ENCODE measurements at regions not wholly inside any gene's neighbourhood (a gene's known extent, or its start where the extent isn't known, plus 50 kb on each side); places are given as distances from the start of the nearest gene placed in this dataset.

GRCh38 chr6:159620947-159621346, 72.1 kb downstream of the SOD2 start:
- DNase-seq (ENCODE audit: low spot score) (no peak), ATAC-seq (ENCODE audit: low read depth) (no peak)
- H3K36me3 ChIP-seq (ENCODE audit: low read depth): no peaks in the 10 kb centered on the region
- H3K27ac ChIP-seq (ENCODE audit: poor library complexity, severe bottlenecking): no peak overlapping the region
- no peaks in the 10 kb centered on the region for H3K9me3 ChIP-seq (ENCODE audit: severe bottlenecking)
- H3K4me1 ChIP-seq (ENCODE audit: insufficient read depth, poor library complexity, severe bottlenecking): no peaks in the 10 kb centered on the region
- peaks cover 3% of the 10 kb centered on the region for H3K27me3 ChIP-seq (ENCODE audit: insufficient read depth, poor library complexity, severe bottlenecking)
- TF ChIP-seq, protein P1, sequence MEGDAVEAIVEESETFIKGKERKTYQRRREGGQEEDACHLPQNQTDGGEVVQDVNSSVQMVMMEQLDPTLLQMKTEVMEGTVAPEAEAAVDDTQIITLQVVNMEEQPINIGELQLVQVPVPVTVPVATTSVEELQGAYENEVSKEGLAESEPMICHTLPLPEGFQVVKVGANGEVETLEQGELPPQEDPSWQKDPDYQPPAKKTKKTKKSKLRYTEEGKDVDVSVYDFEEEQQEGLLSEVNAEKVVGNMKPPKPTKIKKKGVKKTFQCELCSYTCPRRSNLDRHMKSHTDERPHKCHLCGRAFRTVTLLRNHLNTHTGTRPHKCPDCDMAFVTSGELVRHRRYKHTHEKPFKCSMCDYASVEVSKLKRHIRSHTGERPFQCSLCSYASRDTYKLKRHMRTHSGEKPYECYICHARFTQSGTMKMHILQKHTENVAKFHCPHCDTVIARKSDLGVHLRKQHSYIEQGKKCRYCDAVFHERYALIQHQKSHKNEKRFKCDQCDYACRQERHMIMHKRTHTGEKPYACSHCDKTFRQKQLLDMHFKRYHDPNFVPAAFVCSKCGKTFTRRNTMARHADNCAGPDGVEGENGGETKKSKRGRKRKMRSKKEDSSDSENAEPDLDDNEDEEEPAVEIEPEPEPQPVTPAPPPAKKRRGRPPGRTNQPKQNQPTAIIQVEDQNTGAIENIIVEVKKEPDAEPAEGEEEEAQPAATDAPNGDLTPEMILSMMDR (IDR thresholded peaks at IDR 0.05; ENCODE audit: poor library complexity, severe bottlenecking): no peak
- H3K4me3 ChIP-seq (ENCODE audit: severe bottlenecking): no peak overlapping the region

DNA sequence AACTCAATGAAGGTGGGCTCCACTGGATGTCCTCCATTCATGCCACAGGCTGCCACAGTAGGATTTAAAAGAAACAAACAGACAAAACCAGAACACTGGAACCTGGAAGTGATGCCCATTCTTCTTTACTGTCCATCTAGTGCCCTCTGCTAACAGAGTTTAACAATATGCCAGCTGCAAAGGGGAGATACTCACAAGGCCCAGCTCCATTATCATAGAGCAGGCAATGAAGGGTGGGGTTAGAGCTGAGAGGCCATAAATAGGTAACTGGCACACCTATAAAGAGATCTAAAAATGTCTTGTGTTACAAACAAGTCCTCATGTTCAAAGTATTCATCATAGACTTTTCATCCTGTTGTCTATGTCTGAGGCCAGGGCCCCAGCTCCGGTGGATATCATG, 75.6 kb downstream of the SOD2 start:
- Histone ChIP-seq H3K27ac (ENCODE audit: poor library complexity, severe bottlenecking) (no peak overlapping the region), H3K4me3 (ENCODE audit: severe bottlenecking) (no peak overlapping the region), H3K9me3 (ENCODE audit: severe bottlenecking) (no peaks in the 10 kb centered on the region), H3K27me3 (ENCODE audit: insufficient read depth, poor library complexity, severe bottlenecking) (peaks cover 3% of the 10 kb centered on the region), H3K36me3 (ENCODE audit: low read depth) (no peaks in the 10 kb centered on the region), H3K4me1 (ENCODE audit: insufficient read depth, poor library complexity, severe bottlenecking) (no peaks in the 10 kb centered on the region)
- TF ChIP-seq, protein P1 (IDR thresholded peaks at IDR 0.05; ENCODE audit: poor library complexity, severe bottlenecking): no peak
- ATAC-seq (ENCODE audit: low read depth) (no peak), DNase-seq (ENCODE audit: low spot score) (no peak)

DNA sequence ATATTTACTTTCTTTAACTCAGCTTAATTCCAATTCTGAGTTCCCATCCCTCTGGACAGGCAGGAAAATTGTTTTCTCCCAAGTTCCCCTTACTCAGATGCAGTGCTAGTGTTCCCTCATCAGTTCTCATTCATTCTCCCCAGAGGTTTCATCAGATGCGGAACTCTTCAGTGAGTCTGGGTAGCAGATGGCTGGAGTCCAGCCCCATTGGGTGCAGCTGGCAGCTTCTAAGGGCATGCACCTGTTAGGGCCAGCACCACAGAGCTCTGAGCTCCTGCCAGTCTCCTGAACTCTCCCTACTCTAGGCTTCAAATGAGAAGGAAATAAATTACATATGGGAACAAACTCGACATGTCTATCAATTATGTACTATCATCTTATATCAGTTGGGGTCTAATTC, 76.6 kb downstream of the SOD2 start:
- H3K27ac ChIP-seq (ENCODE audit: poor library complexity, severe bottlenecking): no peak overlapping the region
- ATAC-seq (ENCODE audit: low read depth): no peak
- H3K4me3 ChIP-seq (ENCODE audit: severe bottlenecking): no peak overlapping the region
- peaks cover 3% of the 10 kb centered on the region for H3K27me3 ChIP-seq (ENCODE audit: insufficient read depth, poor library complexity, severe bottlenecking)
- no peaks in the 10 kb centered on the region for H3K4me1 ChIP-seq (ENCODE audit: insufficient read depth, poor library complexity, severe bottlenecking)
- H3K9me3 ChIP-seq (ENCODE audit: severe bottlenecking): no peaks in the 10 kb centered on the region
- no peak for DNase-seq (ENCODE audit: low spot score)
- TF ChIP-seq, protein P1 (IDR thresholded peaks at IDR 0.05; ENCODE audit: poor library complexity, severe bottlenecking): no peak
- no peaks in the 10 kb centered on the region for H3K36me3 ChIP-seq (ENCODE audit: low read depth)

DNA sequence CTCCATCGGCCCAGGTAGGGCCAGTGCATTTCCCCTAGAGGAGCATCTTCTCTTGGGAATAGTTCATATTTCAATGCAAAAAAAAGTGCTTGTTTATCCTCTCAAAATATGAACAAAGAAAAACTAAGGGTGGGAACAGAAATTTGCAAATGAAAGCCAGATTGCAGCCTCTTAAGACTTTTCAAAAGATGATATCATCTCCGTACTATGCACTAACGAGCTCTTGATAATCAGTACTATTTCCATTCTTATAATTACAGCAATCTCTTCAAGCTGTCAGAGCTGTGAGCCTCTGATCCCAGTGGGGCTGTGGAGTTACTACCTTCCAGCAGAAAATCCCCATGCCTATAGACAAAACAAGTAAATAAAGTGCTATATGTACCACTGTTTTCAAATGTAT, 77.1 kb downstream of the SOD2 start:
- no peaks in the 10 kb centered on the region for H3K4me1 ChIP-seq (ENCODE audit: insufficient read depth, poor library complexity, severe bottlenecking)
- H3K9me3 ChIP-seq (ENCODE audit: severe bottlenecking): no peaks in the 10 kb centered on the region
- no peaks in the 10 kb centered on the region for H3K36me3 ChIP-seq (ENCODE audit: low read depth)
- ATAC-seq (ENCODE audit: low read depth): no peak
- no peak overlapping the region for H3K27ac ChIP-seq (ENCODE audit: poor library complexity, severe bottlenecking)
- H3K27me3 ChIP-seq (ENCODE audit: insufficient read depth, poor library complexity, severe bottlenecking): peaks cover 3% of the 10 kb centered on the region
- DNase-seq (ENCODE audit: low spot score): no peak
- H3K4me3 ChIP-seq (ENCODE audit: severe bottlenecking): no peak overlapping the region
- TF ChIP-seq, protein P1 (IDR thresholded peaks at IDR 0.05; ENCODE audit: poor library complexity, severe bottlenecking): no peak

GRCh38 chr6:159610881-159611280, 82.2 kb downstream of the SOD2 start:
- ATAC-seq (ENCODE audit: low read depth): no peak
- Histone ChIP-seq H3K27ac (ENCODE audit: poor library complexity, severe bottlenecking) (no peak overlapping the region), H3K36me3 (ENCODE audit: low read depth) (no peaks in the 10 kb centered on the region), H3K4me3 (ENCODE audit: severe bottlenecking) (no peak overlapping the region), H3K9me3 (ENCODE audit: severe bottlenecking) (no peaks in the 10 kb centered on the region), H3K27me3 (ENCODE audit: insufficient read depth, poor library complexity, severe bottlenecking) (no peaks in the 10 kb centered on the region), H3K4me1 (ENCODE audit: insufficient read depth, poor library complexity, severe bottlenecking) (no peaks in the 10 kb centered on the region)
- TF ChIP-seq, protein P1 (IDR thresholded peaks at IDR 0.05; ENCODE audit: poor library complexity, severe bottlenecking): no peak
- no peak for DNase-seq (ENCODE audit: low spot score)
